ENCODE measurements at regions not wholly inside any gene's neighbourhood (a gene's known extent, or its start where the extent isn't known, plus 50 kb on each side); places are given as distances from the start of the nearest gene placed in this dataset.

GRCh38 chr1:232132572-232132971 is 497.4 kb downstream of the SIPA1L2 start:
- H3K9me3 ChIP-seq = peaks cover 5% of the 10 kb centered on the region; the same call in 1 of the 2 replicates
- H3K27ac ChIP-seq (ENCODE audit: low read depth in 2 of 2, low read length in 1 of 2) = no peak overlapping the region
- TF ChIP-seq TAF1 (IDR thresholded peaks at IDR 0.05; ENCODE audit: borderline replicate concordance, low read depth, low read length) = no peak
- no peak for TF ChIP-seq MAX (IDR thresholded peaks at IDR 0.05; ENCODE audit: low read depth)
- no peak for TF ChIP-seq RXRA (IDR thresholded peaks at IDR 0.05; ENCODE audit: borderline replicate concordance, low read depth)
- no peak for TF ChIP-seq USF1 (IDR thresholded peaks at IDR 0.05; ENCODE audit: borderline replicate concordance, low read depth)
- no peak for TF ChIP-seq RFX5 (IDR thresholded peaks at IDR 0.05; ENCODE audit: low read length)
- no peak for TF ChIP-seq EP300 (IDR thresholded peaks at IDR 0.05; ENCODE audit: borderline replicate concordance in 1 of 2, low read depth in 1 of 2, low read length in 1 of 2)
- no peak for TF ChIP-seq IRF3 (IDR thresholded peaks at IDR 0.05; ENCODE audit: low read depth, low read length)
- TF ChIP-seq FOSL2 (IDR thresholded peaks at IDR 0.05; ENCODE audit: borderline replicate concordance, low read depth) = no peak
- no peak for TF ChIP-seq MEF2A (IDR thresholded peaks at IDR 0.05; ENCODE audit: borderline replicate concordance, low read depth)
- no peak for TF ChIP-seq EZH2phosphoT487 (IDR thresholded peaks at IDR 0.05; ENCODE audit: borderline replicate concordance, low read depth)
- TF ChIP-seq FOXM1 (IDR thresholded peaks at IDR 0.05; ENCODE audit: low read depth) = no peak
- no peak for TF ChIP-seq REST (IDR thresholded peaks at IDR 0.05; ENCODE audit: low read depth, low read length)
- TF ChIP-seq CTCF (IDR thresholded peaks at IDR 0.05) = no peak
- H4K20me1 ChIP-seq (ENCODE audit: insufficient read depth) = no peaks in the 10 kb centered on the region
- ChIA-PET POLR2A (no interaction called here), CTCF (interaction anchor here (2.5 kb wide), 1 partner anchor 266 kb away, joined by 7 read pairs; no protein-coding TSS in a partner anchor)
- no peak overlapping the region for H3K9ac ChIP-seq
- peaks cover 3% of the 10 kb centered on the region for H3F3A ChIP-seq (replicated peaks; ENCODE audit: insufficient read depth)
- H3K36me3 ChIP-seq (replicated peaks in 1 of 2; ENCODE audit: control insufficient read depth in 1 of 2, insufficient read depth in 2 of 2, low read length in 1 of 2) = no peaks in the 10 kb centered on the region
- no peak overlapping the region for H2AFZ ChIP-seq (ENCODE audit: low read depth)
- no peaks in the 10 kb centered on the region for H3K79me2 ChIP-seq (ENCODE audit: insufficient read depth)
- H3K27me3 ChIP-seq (ENCODE audit: insufficient read depth) = no peaks in the 10 kb centered on the region
- no peak overlapping the region for H3K4me3 ChIP-seq (ENCODE audit: low read depth in 2 of 2, low read length in 1 of 2)
- 91% methylated on average over 1 of the region's 1 CpG for WGBS (ENCODE audit: low lambda C conversion rate)
- no peaks in the 10 kb centered on the region; a peak in 1 of 4 replicates for H3K4me1 ChIP-seq (ENCODE audit: control insufficient read depth in 1 of 2, insufficient read depth in 2 of 2, low read depth in 1 of 2, low read length in 1 of 2)
- no peak overlapping the region for H3K4me2 ChIP-seq
- DNase-seq = no peak
- no peaks in the 10 kb centered on the region for H3K9me2 ChIP-seq

Measured in SK-N-SH (cell line).